Keratinocyte (primary cell): ENCODE measurements at regions not wholly inside any gene's neighbourhood (a gene's known extent, or its start where the extent isn't known, plus 50 kb on each side); places are given as distances from the start of the nearest gene placed in this dataset.

Experiments used
- DNase-seq: peaks from one replicate; pipeline ENCODE4 v3.0.0-alpha.2; 2011; ENCODE audit warnings: low read depth, missing footprints, low spot score
- FAIRE-seq: peaks from 2 replicates; lab custom pipeline; 2011; peaks lifted over from hg19 to GRCh38; lab: Jason Lieb, UNC
- H2AFZ ChIP-seq: 2 replicates; pipeline ENCODE4 v1.6.0; 2012; ENCODE audit warnings: low read length, control low read depth, inconsistent platforms; ENCODE audit not compliant: control insufficient read depth
- H3K27ac ChIP-seq: 2 replicates; pipeline ENCODE4 v1.5.1; 2011; ENCODE audit warnings: low read length; ENCODE audit not compliant: control insufficient read depth, insufficient read depth
- H3K27me3 ChIP-seq: 3 replicates; pipeline ENCODE4 v1.6.0; 2011; ENCODE audit warnings: low read length; ENCODE audit not compliant: control insufficient read depth, insufficient read depth; ENCODE audit errors: extremely low read depth
- H3K36me3 ChIP-seq, 2 experiments: 2 replicates in 1 of 2; 3 replicates in 1 of 2; pipeline ENCODE4 v1.5.1; 2011; ENCODE audit warnings: low read length in 2 of 2, mild to moderate bottlenecking in 1 of 2; ENCODE audit not compliant: control insufficient read depth in 2 of 2, insufficient read depth in 2 of 2; ENCODE audit errors: extremely low read depth in 1 of 2
- H3K4me1 ChIP-seq: 3 replicates; pipeline ENCODE4 v1.5.1; 2011; ENCODE audit warnings: low read length; ENCODE audit not compliant: control insufficient read depth, insufficient read depth; ENCODE audit errors: extremely low read depth
- H3K4me2 ChIP-seq: 3 replicates; pipeline ENCODE4 v1.6.0; 2011; ENCODE audit warnings: low read depth, low read length; ENCODE audit not compliant: control insufficient read depth, insufficient read depth; ENCODE audit errors: extremely low read depth
- H3K4me3 ChIP-seq, 3 experiments: fragments of 200-600 bp in 1 of 3; sonication (generic) in 1 of 3; 2 replicates in 2 of 3; 3 replicates in 1 of 3; pipeline ENCODE4 v1.5.1; 2011 to 2016; ENCODE audit warnings: low read length in 3 of 3, mild to moderate bottlenecking in 3 of 3, control low read depth in 2 of 3, inconsistent platforms in 1 of 3, low read depth in 1 of 3, mixed read lengths in 1 of 3, mixed run types in 1 of 3, moderate library complexity in 1 of 3; ENCODE audit not compliant: control insufficient read depth in 2 of 3, insufficient read depth in 2 of 3; ENCODE audit errors: extremely low read depth in 1 of 3
- H3K79me2 ChIP-seq: 2 replicates; pipeline ENCODE4 v1.6.0; 2012; ENCODE audit warnings: low read length; ENCODE audit not compliant: control insufficient read depth, insufficient read depth
- H3K9ac ChIP-seq: 3 replicates; pipeline ENCODE4 v1.6.0; 2011; ENCODE audit warnings: low read length; ENCODE audit not compliant: control insufficient read depth, insufficient read depth; ENCODE audit errors: extremely low read depth
- H3K9me1 ChIP-seq: 3 replicates; pipeline ENCODE4 v1.6.0; 2011; ENCODE audit warnings: low read length; ENCODE audit not compliant: control insufficient read depth, insufficient read depth; ENCODE audit errors: extremely low read depth
- H3K9me3 ChIP-seq: 2 replicates; pipeline ENCODE4 v1.5.1; 2012; ENCODE audit warnings: low read depth, low read length; ENCODE audit not compliant: control insufficient read depth
- H4K20me1 ChIP-seq: 3 replicates; pipeline ENCODE4 v1.6.0; 2011; ENCODE audit warnings: low read length; ENCODE audit not compliant: control insufficient read depth, insufficient read depth; ENCODE audit errors: extremely low read depth
- EZH2 ChIP-seq: IDR thresholded peaks from one replicate; pipeline ENCODE4 v1.6.1; 2012; ENCODE audit warnings: inconsistent platforms, mild to moderate bottlenecking, low read length, moderate library complexity
- dilution Hi-C: fragments of 300-500 bp; cut with MboI; formaldehyde crosslinking; loops from one replicate; pipeline ENCODE4 v1.7.0; 2020; ENCODE audit warnings: low sequenced_read_pairs; ENCODE audit not compliant: extremely low pct_ligation_motif_present
- TF ChIP-seq, protein P1 (sequence below), 3 experiments: IDR thresholded peaks in 1 of 3; conservative IDR thresholded peaks in 1 of 3; optimal IDR thresholded peaks in 1 of 3; 2 replicates in 2 of 3; 3 replicates in 1 of 3; pipeline versions ENCODE3 to v1.5.1; 2011; ENCODE audit warnings: low read length in 3 of 3, mild to moderate bottlenecking in 3 of 3, moderate library complexity in 2 of 3, control low read depth in 1 of 3, inconsistent platforms in 1 of 3; ENCODE audit not compliant: insufficient read depth in 2 of 3; ENCODE audit errors: extremely low read depth in 1 of 3

DNA sequence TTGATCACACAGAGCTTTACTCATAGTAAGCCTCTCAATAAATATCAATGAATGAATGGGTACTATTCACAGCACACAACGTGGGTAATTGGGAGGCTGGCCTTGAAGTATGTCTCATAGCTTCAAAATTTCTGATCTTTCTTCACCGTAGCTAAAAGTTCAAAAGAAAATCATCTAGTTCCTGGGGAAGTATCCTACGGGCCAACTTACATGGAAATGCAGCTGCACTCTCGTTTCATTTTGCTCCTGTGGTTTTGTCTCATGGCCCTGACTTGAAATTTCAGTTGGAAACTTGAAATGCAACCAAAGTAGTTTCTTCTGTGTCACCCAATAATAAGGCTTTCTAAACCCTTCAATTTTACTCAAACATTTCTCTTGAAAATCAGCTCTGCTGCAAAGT lies 76.1 kb upstream of the CNIH3 start:
- Histone ChIP-seq H3K27me3 (no peaks in the 10 kb centered on the region), H4K20me1 (no peaks in the 10 kb centered on the region), H2AFZ (no peak overlapping the region), H3K9me1 (no peaks in the 10 kb centered on the region), H3K4me3 (no peak overlapping the region), H3K79me2 (no peaks in the 10 kb centered on the region), H3K4me1 (peaks cover 34% of the 10 kb centered on the region), H3K9ac (no peak overlapping the region), H3K9me3 (no peaks in the 10 kb centered on the region), H3K27ac (no peak overlapping the region), H3K36me3 (no peaks in the 10 kb centered on the region), H3K4me2 (no peak overlapping the region)
- TF ChIP-seq, protein P1, sequence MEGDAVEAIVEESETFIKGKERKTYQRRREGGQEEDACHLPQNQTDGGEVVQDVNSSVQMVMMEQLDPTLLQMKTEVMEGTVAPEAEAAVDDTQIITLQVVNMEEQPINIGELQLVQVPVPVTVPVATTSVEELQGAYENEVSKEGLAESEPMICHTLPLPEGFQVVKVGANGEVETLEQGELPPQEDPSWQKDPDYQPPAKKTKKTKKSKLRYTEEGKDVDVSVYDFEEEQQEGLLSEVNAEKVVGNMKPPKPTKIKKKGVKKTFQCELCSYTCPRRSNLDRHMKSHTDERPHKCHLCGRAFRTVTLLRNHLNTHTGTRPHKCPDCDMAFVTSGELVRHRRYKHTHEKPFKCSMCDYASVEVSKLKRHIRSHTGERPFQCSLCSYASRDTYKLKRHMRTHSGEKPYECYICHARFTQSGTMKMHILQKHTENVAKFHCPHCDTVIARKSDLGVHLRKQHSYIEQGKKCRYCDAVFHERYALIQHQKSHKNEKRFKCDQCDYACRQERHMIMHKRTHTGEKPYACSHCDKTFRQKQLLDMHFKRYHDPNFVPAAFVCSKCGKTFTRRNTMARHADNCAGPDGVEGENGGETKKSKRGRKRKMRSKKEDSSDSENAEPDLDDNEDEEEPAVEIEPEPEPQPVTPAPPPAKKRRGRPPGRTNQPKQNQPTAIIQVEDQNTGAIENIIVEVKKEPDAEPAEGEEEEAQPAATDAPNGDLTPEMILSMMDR (optimal IDR thresholded peaks at IDR 0.05 in 1 of 3, IDR thresholded peaks at IDR 0.05 in 1 of 3, conservative IDR thresholded peaks at IDR 0.05 in 1 of 3; ENCODE audit: extremely low read depth in 1 of 3, insufficient read depth in 2 of 3, low read length in 3 of 3) = no peak
- TF ChIP-seq EZH2 = no peak
- no peak for FAIRE-seq
- DNase-seq = no peak
- dilution Hi-C loops = no loop called here

DNA sequence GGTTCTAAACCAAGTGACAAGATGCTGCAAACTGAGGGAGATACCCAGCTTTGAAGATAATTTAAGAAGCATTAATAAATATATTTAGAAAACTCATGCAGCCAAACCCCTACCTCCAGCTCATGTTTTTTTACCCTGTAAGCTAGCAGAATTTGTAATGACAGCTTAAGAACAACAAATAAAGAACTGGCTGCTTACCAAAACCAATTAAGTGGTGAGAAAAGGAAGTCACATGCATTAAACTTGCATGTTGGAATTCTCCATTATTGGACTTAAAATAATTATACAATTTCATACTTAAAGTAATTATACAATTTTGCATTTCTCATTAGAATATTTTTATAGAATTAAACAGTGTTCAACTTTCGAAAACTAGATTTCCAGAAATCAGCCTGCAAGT lies 75.6 kb upstream of the CNIH3 start:
- DNase-seq = no peak
- Histone ChIP-seq H3K9me3 (no peaks in the 10 kb centered on the region), H3K4me1 (peaks cover 34% of the 10 kb centered on the region), H3K36me3 (no peaks in the 10 kb centered on the region), H3K27me3 (no peaks in the 10 kb centered on the region), H3K4me3 (no peak overlapping the region), H3K9me1 (no peaks in the 10 kb centered on the region), H2AFZ (no peak overlapping the region), H4K20me1 (no peaks in the 10 kb centered on the region), H3K9ac (no peak overlapping the region), H3K4me2 (no peak overlapping the region), H3K27ac (no peak overlapping the region), H3K79me2 (no peaks in the 10 kb centered on the region)
- no peak for TF ChIP-seq EZH2
- TF ChIP-seq, protein P1 (optimal IDR thresholded peaks at IDR 0.05 in 1 of 3, IDR thresholded peaks at IDR 0.05 in 1 of 3, conservative IDR thresholded peaks at IDR 0.05 in 1 of 3; ENCODE audit: extremely low read depth in 1 of 3, insufficient read depth in 2 of 3, low read length in 3 of 3) = no peak
- no peak for FAIRE-seq
- dilution Hi-C loops = no loop called here
